ENCODE measurements at regions not wholly inside any gene's neighbourhood (a gene's known extent, or its start where the extent isn't known, plus 50 kb on each side); places are given as distances from the start of the nearest gene placed in this dataset.

DNA sequence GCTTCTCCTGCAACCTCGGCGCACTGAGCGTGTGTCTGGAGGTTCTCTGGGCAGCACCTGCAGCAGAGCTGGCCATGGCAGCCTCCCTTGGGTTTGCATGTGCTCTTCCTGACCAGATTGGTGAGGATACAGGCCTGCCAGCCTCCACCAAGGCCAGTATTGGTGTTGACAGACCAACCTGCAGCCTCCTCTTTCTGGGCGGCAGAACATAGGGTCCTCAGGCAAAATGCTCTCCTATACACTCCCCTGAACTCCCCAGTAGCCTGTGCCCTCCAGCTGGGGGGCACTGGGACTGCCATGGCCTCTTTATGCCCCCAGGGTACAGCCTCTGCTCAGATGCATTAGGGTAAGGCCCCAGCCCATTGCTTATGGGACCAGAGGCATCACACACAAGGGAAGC is 131.9 kb upstream of the SPRED2 start:
- TF ChIP-seq, protein P1, sequence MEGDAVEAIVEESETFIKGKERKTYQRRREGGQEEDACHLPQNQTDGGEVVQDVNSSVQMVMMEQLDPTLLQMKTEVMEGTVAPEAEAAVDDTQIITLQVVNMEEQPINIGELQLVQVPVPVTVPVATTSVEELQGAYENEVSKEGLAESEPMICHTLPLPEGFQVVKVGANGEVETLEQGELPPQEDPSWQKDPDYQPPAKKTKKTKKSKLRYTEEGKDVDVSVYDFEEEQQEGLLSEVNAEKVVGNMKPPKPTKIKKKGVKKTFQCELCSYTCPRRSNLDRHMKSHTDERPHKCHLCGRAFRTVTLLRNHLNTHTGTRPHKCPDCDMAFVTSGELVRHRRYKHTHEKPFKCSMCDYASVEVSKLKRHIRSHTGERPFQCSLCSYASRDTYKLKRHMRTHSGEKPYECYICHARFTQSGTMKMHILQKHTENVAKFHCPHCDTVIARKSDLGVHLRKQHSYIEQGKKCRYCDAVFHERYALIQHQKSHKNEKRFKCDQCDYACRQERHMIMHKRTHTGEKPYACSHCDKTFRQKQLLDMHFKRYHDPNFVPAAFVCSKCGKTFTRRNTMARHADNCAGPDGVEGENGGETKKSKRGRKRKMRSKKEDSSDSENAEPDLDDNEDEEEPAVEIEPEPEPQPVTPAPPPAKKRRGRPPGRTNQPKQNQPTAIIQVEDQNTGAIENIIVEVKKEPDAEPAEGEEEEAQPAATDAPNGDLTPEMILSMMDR (IDR thresholded peaks at IDR 0.05) = no peak
- no peak for TF ChIP-seq ZFX (IDR thresholded peaks at IDR 0.05; ENCODE audit: borderline replicate concordance)
